GM19438 (cell line): ENCODE measurements at regions not wholly inside any gene's neighbourhood (a gene's known extent, or its start where the extent isn't known, plus 50 kb on each side); places are given as distances from the start of the nearest gene placed in this dataset.
A peak's percentile ranks its signal among the peaks of the same experiment; 100 is the strongest.
"Not testable (repeated sequence)": the region's sequence is repeated elsewhere in the genome, so short reads cannot be mapped to it uniquely, and the experiment has no call there.

Experiments
- ATAC-seq: cut with Tn5 transposase; IDR thresholded peaks from one replicate; pipeline ENCODE4 v1.9.1; 2021; ENCODE audit warnings: low read depth; ENCODE audit not compliant: unreplicated experiment

DNA sequence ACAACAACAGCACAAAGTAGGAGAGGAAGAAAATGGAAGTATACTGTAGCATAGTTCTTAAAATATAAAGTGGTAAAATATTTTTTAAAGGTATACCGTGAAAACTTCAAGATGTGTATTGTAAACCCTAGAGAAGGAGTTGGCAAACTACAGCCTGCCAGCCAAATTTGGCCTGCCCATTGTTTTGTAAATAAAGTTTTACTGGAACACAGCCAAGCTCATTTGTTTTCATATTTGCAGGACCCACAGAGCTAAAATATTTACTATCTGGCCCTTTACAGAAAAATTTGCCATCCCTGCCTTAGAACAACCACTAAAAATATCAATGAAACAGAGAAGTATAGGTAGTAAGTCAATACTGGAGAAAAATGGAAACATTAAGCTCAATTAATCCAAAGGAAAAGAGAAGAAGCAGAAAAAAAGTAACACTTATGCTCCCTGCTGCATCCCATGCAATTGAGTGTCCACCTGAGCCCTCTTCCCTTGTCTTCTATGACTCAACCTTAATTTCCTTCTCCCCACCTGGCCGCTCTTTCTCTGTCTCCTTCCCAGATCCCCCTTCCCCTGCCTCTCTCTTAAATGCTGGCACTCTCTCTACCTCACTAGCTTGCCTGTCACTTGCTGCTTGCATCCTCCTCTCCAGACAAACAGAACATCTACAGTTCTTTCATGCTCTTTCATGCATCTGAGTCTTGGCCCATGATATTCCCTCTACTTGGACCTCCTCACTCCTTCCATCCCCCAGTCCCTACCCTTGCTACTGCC, 50.6 kb upstream of the FER start:
- no peak for ATAC-seq

- ATAC-seq, result no peak
Measured at GRCh38 chr5:108696407-108696806, 51.3 kb upstream of the FER start.

DNA sequence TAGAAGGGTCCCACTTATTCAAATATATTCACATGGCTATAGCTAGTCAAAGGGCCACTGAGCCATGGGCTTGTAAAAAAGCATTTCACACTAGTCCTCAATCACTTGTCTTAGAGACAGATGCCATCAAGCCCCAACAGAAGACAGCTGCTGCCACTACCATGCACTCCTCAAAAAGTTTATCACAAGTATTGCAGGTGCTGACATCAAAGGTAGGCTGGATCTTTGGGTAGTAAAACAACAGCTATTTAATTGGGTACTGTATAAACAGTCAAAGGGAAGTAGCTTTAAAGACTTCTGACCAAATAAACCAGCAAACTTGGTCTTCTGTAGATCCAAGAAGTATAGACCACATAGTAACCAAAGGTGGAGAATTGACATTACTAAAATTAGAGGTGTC, 59.2 kb upstream of the FER start:
- no peak for ATAC-seq

DNA sequence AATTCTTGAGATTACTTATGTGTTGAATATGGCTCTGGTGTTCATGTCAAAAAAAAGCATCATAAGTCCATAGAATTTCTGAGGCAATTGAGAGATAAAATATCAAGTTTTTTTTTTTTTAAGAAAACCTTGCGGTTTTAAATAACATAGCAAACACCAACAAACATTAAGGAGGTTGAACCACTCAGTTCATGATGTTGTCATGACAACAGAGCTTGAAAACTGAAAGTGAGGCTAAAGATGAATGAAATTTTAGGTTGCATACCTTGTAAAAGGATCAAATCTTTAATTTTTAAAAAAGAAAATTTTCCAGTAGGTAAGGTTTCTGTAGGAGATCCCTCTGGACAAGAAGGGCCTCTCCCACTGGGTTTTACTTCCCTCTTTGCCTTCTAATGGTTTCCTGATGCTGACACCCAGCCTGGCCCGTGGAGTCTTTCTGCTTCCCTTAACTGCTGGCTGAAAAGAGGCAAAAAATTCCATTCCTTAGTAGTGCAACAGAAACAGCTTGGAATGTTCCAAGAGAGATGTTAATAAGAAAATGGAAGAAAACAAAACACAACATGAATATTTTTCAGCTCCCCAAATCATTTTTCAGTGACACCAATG, 60.0 kb upstream of the FER start:
- ATAC-seq, result no peak

GRCh38 chr5:108686676-108687075, 61.0 kb upstream of the FER start:
- no peak for ATAC-seq

GRCh38 chr5:108685448-108686216, 62.1 kb upstream of the FER start:
- ATAC-seq, result not testable (repeated sequence)

GRCh38 chr5:108681079-108681921, 66.4 kb upstream of the FER start:
- peak; percentile 94 for ATAC-seq

DNA sequence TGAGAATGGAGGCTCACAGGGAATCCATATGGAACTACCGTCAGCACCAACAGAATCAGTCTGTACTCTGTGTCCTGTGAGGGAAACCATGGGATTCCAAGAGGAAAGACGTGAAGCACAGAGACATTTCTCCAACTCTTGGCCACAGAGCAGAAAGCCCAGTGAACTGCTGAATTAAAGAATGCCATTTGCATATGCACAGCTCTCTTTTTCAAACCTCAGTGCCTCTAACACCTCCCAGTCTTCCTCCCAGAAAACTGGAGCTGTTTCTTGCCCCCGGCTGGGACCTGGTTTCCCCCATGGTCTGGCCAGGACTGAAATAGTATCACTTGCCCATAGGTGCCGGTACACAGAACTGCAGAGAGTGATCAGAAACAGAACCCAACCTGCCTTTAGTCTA, 69.6 kb upstream of the FER start:
- no peak for ATAC-seq

- ATAC-seq, result no peak
Measured at GRCh38 chr5:108675736-108676135, 72.0 kb upstream of the FER start.

DNA sequence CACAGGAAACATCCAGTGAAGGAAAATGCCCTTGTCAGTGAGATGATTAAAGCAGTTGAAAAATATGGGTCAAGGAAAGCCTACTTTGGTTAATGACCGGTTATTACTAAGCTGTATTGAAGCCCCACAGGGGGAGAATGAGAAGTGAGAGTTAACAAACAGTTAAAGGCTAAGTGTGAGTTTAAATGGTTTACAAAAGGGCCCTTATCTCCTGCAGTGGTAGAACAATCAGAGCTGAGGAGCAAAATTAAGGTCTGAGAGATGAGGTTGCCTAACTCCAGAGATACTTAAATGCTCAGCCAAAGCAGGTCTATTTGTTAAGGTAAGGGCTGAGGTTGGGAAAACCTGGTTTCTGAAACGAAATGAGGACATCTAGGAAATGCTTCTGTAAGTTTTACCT, 75.1 kb upstream of the FER start:
- ATAC-seq, result no peak

- no peak for ATAC-seq
Measured at GRCh38 chr5:108670591-108671289, 77.0 kb upstream of the FER start.

DNA sequence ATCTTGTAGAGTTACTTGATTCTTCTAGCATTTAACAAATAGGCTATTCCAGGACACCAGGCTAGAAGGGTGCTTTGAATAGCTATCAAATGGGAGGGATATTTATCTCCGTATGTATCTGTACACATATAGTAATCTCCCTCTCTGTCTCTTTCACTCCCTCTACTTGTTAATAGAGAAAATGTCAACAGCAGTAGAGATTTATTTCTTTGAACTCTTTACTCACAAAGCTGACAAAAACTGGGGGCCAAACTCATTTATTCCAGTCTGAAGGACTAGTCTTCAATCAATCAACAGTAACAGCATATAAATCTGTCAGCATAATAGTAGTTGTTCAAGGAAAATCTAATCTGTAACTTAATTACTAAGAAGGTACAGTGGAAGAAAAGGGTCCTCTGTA, 78.2 kb upstream of the FER start:
- no peak for ATAC-seq

DNA sequence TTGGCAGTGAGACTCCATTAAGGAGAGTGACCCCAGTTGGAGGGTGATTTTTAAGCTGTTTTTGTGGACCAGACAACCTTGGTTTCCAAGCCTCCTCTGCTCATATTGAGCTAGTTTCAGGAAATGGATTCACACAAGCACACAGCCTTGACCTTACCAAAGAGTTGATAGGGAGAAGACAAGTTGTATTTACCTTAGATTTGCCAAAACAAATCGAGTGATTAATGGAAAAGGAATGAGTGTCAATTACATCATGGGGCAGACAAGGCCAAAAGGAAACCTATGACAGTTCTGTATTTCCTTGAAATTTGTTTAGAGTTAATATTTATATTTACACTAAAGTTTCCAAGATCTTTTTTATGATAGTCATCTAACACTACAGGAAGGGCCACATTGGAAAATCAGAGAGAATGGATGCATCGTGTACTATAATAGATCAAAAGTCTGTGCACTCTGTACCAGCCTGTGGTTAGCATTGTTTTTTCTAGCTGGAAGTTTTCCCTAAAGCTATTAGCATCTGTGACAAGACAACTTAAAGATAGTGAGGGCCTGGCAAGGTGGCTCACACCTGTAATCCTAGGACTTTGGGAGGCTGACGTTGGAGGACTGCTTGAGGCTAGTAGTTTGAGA, 86.0 kb upstream of the FER start:
- no peak for ATAC-seq

- ATAC-seq, result no peak
Measured at GRCh38 chr5:108661024-108661423, 86.7 kb upstream of the FER start.

DNA sequence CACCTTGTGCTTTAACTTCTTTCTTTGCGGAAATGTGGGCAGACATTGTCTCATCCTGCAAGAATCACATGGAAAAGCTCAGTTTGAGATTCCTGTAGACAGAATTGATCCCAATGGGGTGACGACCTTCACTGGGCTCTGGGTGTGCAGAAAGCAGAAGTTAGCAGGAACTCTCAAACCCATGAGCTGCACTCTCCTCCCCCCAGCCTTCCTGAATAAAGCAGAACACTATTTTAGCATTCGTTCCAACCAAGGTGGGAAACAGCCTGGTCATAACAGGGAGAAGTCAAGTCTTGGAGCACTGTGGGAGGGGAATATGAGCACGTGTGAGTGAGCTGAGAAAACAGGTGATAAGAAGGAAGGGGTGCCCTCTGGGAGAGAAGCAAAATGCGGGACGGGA, 87.4 kb upstream of the FER start:
- no peak for ATAC-seq

DNA sequence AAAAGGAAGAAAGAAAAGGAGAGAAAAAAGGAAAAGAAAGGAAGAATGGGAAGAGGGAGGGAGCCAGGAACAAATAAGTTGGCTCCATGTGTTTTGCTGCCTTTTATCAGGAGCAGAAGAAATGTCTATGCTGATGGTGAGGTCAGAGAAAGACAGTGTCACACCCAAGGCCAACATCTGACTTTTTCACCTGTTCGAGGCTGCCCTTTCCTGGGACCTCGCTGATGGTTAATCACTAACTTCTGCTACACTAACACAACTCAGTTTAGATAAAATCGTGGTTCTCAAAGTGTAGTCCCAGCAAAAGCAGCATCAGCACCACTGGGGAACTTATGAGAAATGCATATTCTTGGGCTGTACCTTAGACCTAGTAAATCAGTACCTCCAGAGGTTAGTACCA, 88.2 kb upstream of the FER start:
- ATAC-seq, result no peak

GRCh38 chr5:108655750-108656450, 91.8 kb upstream of the FER start:
- ATAC-seq, result no peak

- no peak for ATAC-seq
Measured at GRCh38 chr5:108654051-108654450, 93.6 kb upstream of the FER start.

- no peak for ATAC-seq
Measured at GRCh38 chr5:108653201-108653600, 94.5 kb upstream of the FER start.
